ENCODE measurements at regions not wholly inside any gene's neighbourhood (a gene's known extent, or its start where the extent isn't known, plus 50 kb on each side); places are given as distances from the start of the nearest gene placed in this dataset.

DNA sequence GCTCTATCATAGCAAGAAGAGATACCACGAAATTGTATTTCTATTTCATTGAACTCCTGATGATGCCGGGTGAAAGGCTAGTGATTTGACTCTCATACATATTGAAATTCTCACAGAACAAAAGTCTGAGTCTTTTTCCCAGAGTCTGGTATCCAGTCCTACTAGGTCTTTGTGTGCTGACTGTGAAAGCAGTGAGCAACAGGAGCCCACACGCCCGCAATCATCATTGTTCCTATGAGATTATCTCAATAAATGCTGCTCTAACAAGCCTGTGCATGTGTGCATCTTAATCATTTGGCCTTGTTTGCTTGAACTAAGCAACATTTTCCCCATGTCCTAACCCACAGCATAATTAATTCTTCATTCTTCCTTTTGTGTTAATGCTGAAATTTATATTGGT is 1466.0 kb downstream of the CDH11 start:
- TF ChIP-seq, protein P1, sequence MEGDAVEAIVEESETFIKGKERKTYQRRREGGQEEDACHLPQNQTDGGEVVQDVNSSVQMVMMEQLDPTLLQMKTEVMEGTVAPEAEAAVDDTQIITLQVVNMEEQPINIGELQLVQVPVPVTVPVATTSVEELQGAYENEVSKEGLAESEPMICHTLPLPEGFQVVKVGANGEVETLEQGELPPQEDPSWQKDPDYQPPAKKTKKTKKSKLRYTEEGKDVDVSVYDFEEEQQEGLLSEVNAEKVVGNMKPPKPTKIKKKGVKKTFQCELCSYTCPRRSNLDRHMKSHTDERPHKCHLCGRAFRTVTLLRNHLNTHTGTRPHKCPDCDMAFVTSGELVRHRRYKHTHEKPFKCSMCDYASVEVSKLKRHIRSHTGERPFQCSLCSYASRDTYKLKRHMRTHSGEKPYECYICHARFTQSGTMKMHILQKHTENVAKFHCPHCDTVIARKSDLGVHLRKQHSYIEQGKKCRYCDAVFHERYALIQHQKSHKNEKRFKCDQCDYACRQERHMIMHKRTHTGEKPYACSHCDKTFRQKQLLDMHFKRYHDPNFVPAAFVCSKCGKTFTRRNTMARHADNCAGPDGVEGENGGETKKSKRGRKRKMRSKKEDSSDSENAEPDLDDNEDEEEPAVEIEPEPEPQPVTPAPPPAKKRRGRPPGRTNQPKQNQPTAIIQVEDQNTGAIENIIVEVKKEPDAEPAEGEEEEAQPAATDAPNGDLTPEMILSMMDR (IDR thresholded peaks at IDR 0.05; ENCODE audit: low read depth, low read length, poor library complexity, severe bottlenecking), result no peak
- no peak for TF ChIP-seq EZH2phosphoT487 (IDR thresholded peaks at IDR 0.05; ENCODE audit: borderline replicate concordance, low read length)

Measured in DOHH2 (cell line).